IPS DF 6.9 (cell line): ENCODE measurements at regions not wholly inside any gene's neighbourhood (a gene's known extent, or its start where the extent isn't known, plus 50 kb on each side); places are given as distances from the start of the nearest gene placed in this dataset.

Experiments
- DNase-seq: peaks from one replicate; pipeline ENCODE4 v3.0.0-alpha.2; 2013; ENCODE audit warnings: low read depth, low spot score
- H3K27ac ChIP-seq: one replicate; pipeline ENCODE4 v1.5.1; 2013; ENCODE audit warnings: low read length, control low read depth
- H3K27me3 ChIP-seq: 2 replicates; pipeline ENCODE4 v1.6.1; 2013; ENCODE audit warnings: mild to moderate bottlenecking, low read length; ENCODE audit not compliant: control insufficient read depth, insufficient read depth
- H3K36me3 ChIP-seq: 2 replicates; pipeline ENCODE4 v1.6.1; 2013; ENCODE audit warnings: low read length; ENCODE audit not compliant: control insufficient read depth, insufficient read depth
- H3K4me1 ChIP-seq: 2 replicates; pipeline ENCODE4 v1.6.1; 2013; ENCODE audit warnings: low read length; ENCODE audit not compliant: control insufficient read depth, insufficient read depth
- H3K4me3 ChIP-seq: 2 replicates; pipeline ENCODE4 v1.5.1; 2013; ENCODE audit warnings: mild to moderate bottlenecking, low read length
- H3K9me3 ChIP-seq: 2 replicates; pipeline ENCODE4 v1.6.1; 2013; ENCODE audit warnings: low read length, inconsistent platforms; ENCODE audit not compliant: control insufficient read depth, insufficient read depth
- WGBS: extraction: QIAGEN DNeasy Blood & Tissue Kit; methylation state at CpG from one replicate; pipeline ENCODE4 v1.1.7; 2013; ENCODE audit warnings: mixed read lengths, missing lambda C conversion rate; ENCODE audit not compliant: insufficient read length, insufficient coverage; 5-methylcytosine and 5-hydroxymethylcytosine counted together

GRCh38 chr11:70544067-70544773 is 145.9 kb downstream of the CTTN start:
- no peak for DNase-seq
- H3K4me3 ChIP-seq: no peak overlapping the region
- WGBS: no CpG with 5 or more reads among the region's 17 CpGs
- H3K27ac ChIP-seq: no peak overlapping the region
- no peaks in the 10 kb centered on the region for H3K36me3 ChIP-seq
- no peaks in the 10 kb centered on the region for H3K9me3 ChIP-seq
- H3K4me1 ChIP-seq: peaks cover 12% of the 10 kb centered on the region
- no peaks in the 10 kb centered on the region for H3K27me3 ChIP-seq

- Histone ChIP-seq H3K36me3 (no peaks in the 10 kb centered on the region), H3K4me3 (no peak overlapping the region), H3K27me3 (no peaks in the 10 kb centered on the region), H3K4me1 (peaks cover 12% of the 10 kb centered on the region), H3K27ac (no peak overlapping the region), H3K9me3 (no peaks in the 10 kb centered on the region)
- no CpG with 5 or more reads among the region's 36 CpGs for WGBS
- no peak for DNase-seq
Observed at GRCh38 chr11:70544774-70545609, 146.7 kb downstream of the CTTN start.

GRCh38 chr11:70545610-70545912 is 147.2 kb downstream of the CTTN start:
- no peak for DNase-seq
- Histone ChIP-seq H3K9me3 (no peaks in the 10 kb centered on the region), H3K27ac (no peak overlapping the region), H3K36me3 (no peaks in the 10 kb centered on the region), H3K4me1 (peaks cover 12% of the 10 kb centered on the region), H3K4me3 (no peak overlapping the region), H3K27me3 (no peaks in the 10 kb centered on the region)
- no CpG with 5 or more reads among the region's 5 CpGs for WGBS

- no peak overlapping the region for H3K27ac ChIP-seq
- H3K4me3 ChIP-seq: no peak overlapping the region
- peaks cover 12% of the 10 kb centered on the region for H3K4me1 ChIP-seq
- WGBS: no CpG with 5 or more reads among the region's 9 CpGs
- no peaks in the 10 kb centered on the region for H3K36me3 ChIP-seq
- H3K9me3 ChIP-seq: no peaks in the 10 kb centered on the region
- H3K27me3 ChIP-seq: no peaks in the 10 kb centered on the region
- no peak for DNase-seq
Observed at GRCh38 chr11:70546191-70546940, 148.0 kb downstream of the CTTN start.

DNA sequence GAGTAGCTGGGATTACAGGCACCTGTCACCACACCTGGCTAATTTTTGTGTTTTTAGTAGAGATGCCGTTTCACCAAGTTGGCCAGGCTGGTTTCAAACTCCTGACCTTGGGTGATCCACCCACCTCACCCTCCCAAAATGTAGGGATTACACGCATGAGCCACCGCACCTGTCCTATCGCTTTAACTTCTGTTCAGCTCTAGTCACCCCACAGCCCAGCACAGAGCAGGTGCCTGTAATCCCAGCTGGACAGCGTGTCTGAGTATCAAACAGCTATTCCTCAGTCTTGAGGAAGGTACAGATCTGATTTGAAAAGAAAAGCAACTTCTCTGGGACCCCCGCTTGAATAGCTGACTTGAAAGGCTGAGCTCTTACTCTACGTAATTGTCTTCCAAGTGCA is 149.1 kb downstream of the CTTN start:
- DNase-seq: no peak
- no peaks in the 10 kb centered on the region for H3K27me3 ChIP-seq
- H3K36me3 ChIP-seq: no peaks in the 10 kb centered on the region
- H3K27ac ChIP-seq: no peak overlapping the region
- no CpG with 5 or more reads among the region's 7 CpGs for WGBS
- H3K9me3 ChIP-seq: no peaks in the 10 kb centered on the region
- no peak overlapping the region for H3K4me3 ChIP-seq
- peaks cover 12% of the 10 kb centered on the region for H3K4me1 ChIP-seq

- Histone ChIP-seq H3K9me3 (no peaks in the 10 kb centered on the region), H3K27ac (no peak overlapping the region), H3K4me1 (peaks cover 12% of the 10 kb centered on the region), H3K36me3 (no peaks in the 10 kb centered on the region), H3K27me3 (no peaks in the 10 kb centered on the region), H3K4me3 (no peak overlapping the region)
- WGBS: no CpG with 5 or more reads among the region's 22 CpGs
- DNase-seq: no peak
Observed at GRCh38 chr11:70547821-70548670, 149.7 kb downstream of the CTTN start.

DNA sequence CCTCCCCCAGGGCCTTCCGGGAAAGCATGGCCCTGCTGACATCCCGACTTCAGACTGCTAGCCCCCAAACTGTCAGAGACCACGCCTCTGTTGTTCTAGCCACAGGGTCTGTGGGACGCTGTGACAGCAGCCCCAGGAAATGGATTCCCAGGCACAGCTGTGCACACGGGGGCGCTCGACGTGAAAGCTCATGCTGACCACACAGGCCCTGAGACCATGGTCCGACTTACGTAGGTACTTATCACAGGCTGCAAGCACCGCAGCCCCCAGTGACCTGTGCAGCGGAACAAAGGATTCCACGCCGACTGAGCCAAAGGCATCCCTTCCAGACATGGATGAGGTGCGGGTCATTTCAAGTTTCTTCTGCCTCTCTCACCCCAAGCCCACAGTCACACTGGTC is 150.6 kb downstream of the CTTN start:
- H3K4me1 ChIP-seq: peaks cover 12% of the 10 kb centered on the region
- H3K4me3 ChIP-seq: no peak overlapping the region
- H3K9me3 ChIP-seq: no peaks in the 10 kb centered on the region
- 0 out of 2 replicates have a peak, but pooled peaks cover 1% of the 10 kb centered on the region for H3K27me3 ChIP-seq
- no peak for DNase-seq
- no peak overlapping the region for H3K27ac ChIP-seq
- H3K36me3 ChIP-seq: no peaks in the 10 kb centered on the region
- no CpG with 5 or more reads among the region's 15 CpGs for WGBS

- no CpG with 5 or more reads among the region's 15 CpGs for WGBS
- no peak overlapping the region for H3K4me3 ChIP-seq
- DNase-seq: no peak
- H3K9me3 ChIP-seq: no peaks in the 10 kb centered on the region
- H3K27ac ChIP-seq: no peak overlapping the region
- 0 out of 2 replicates have a peak, but pooled peaks cover 2% of the 10 kb centered on the region for H3K27me3 ChIP-seq
- H3K4me1 ChIP-seq: peaks cover 12% of the 10 kb centered on the region
- no peaks in the 10 kb centered on the region for H3K36me3 ChIP-seq
Observed at GRCh38 chr11:70549386-70549785, 151.1 kb downstream of the CTTN start.

DNA sequence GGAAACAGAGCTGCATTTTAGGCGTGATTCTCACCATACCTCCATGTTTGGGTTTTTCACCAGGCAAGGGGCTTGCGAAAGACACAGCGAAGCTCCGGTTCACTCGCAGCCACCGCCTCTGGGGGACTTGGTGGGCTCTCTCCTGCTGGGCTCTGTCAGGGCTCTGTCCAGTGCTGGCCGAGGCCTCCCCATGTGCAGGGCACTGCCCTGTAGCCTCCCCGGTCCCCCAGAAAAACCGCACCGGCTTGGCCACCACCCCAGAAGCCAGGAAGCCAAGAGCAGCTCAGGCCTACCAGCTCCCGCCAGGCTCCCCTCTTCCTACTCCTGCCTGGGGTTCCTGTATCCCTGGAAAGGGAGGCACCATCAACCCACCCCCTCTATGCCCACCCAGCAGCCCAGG is 151.5 kb downstream of the CTTN start:
- Histone ChIP-seq H3K9me3 (no peaks in the 10 kb centered on the region), H3K4me3 (no peak overlapping the region), H3K36me3 (no peaks in the 10 kb centered on the region), H3K4me1 (peaks cover 11% of the 10 kb centered on the region), H3K27ac (no peak overlapping the region), H3K27me3 (0 out of 2 replicates have a peak, but pooled peaks cover 2% of the 10 kb centered on the region)
- no CpG with 5 or more reads among the region's 11 CpGs for WGBS
- DNase-seq: no peak
